Endothelial cell of umbilical vein (primary cell): ENCODE measurements at regions not wholly inside any gene's neighbourhood (a gene's known extent, or its start where the extent isn't known, plus 50 kb on each side); places are given as distances from the start of the nearest gene placed in this dataset.

Source experiments
- BruUV-seq: library from RNA; stranded (reverse); fragments of 400-500 nt; replicated peaks from 2 replicates; lab custom pipeline; 2021; lab: Mats Ljungman, UMichigan
- CTCF ChIA-PET: fragments of 300-600, 350-600 bp; sonication (Branson Sonifier 250); formaldehyde crosslinking; loops from one replicate; lab custom pipeline; 2021; ENCODE audit warnings: antibody characterized with exemption, inconsistent platforms; lab: Charles Lee
- POLR2A ChIA-PET: fragments of 300-600, 350-600 bp; sonication (Branson Sonifier 250); formaldehyde crosslinking; loops from one replicate; lab custom pipeline; 2021; ENCODE audit warnings: antibody characterized with exemption, inconsistent platforms; lab: Charles Lee
- DNase-seq: peaks from one replicate; pipeline ENCODE4 v3.0.0-alpha.2; 2011; ENCODE audit warnings: low read depth, low spot score
- FAIRE-seq: peaks from 2 replicates; lab custom pipeline; 2011; peaks lifted over from hg19 to GRCh38; lab: Jason Lieb, UNC
- H2AFZ ChIP-seq: 2 replicates; pipeline ENCODE4 v1.6.0; 2012; ENCODE audit warnings: low read depth, low read length, control low read depth, inconsistent platforms
- H3K27ac ChIP-seq: 2 replicates; pipeline ENCODE4 v1.5.1; 2011; ENCODE audit warnings: low read depth, mild to moderate bottlenecking, control low read depth, low read length, moderate library complexity; ENCODE audit not compliant: insufficient read depth
- H3K27me3 ChIP-seq, 2 experiments: 2 replicates each; pipeline versions ENCODE4 v1.6.0 to v1.6.1; 2011; ENCODE audit warnings: low read length in 2 of 2, mixed read lengths in 1 of 2; ENCODE audit not compliant: control insufficient read depth in 2 of 2, insufficient read depth in 2 of 2
- H3K36me3 ChIP-seq, 2 experiments: 2 replicates in 1 of 2; 3 replicates in 1 of 2; pipeline ENCODE4 v1.5.1; 2011; ENCODE audit warnings: low read length in 2 of 2, mild to moderate bottlenecking in 1 of 2, moderate library complexity in 1 of 2; ENCODE audit not compliant: control insufficient read depth in 2 of 2, insufficient read depth in 2 of 2; ENCODE audit errors: extremely low read depth in 1 of 2
- H3K4me1 ChIP-seq: 3 replicates; pipeline ENCODE4 v1.5.1; 2011; ENCODE audit warnings: mild to moderate bottlenecking, low read length; ENCODE audit not compliant: control insufficient read depth, insufficient read depth; ENCODE audit errors: extremely low read depth
- H3K4me2 ChIP-seq: 2 replicates; pipeline ENCODE4 v1.6.1; 2011; ENCODE audit warnings: low read length, control low read depth, mixed read lengths; ENCODE audit not compliant: insufficient read depth
- H3K4me3 ChIP-seq, 3 experiments: fragments of 200-600 bp in 1 of 3; sonication (generic), shearing (Covaris generic) in 1 of 3; replicated peaks in 1 of 3; 2 replicates each; pipeline ENCODE4 v1.5.1; 2011 to 2016; ENCODE audit warnings: control low read depth in 3 of 3, low read length in 3 of 3, mild to moderate bottlenecking in 2 of 3, inconsistent platforms in 1 of 3, low read depth in 1 of 3, moderate library complexity in 1 of 3; ENCODE audit not compliant: insufficient read depth in 1 of 3
- H3K79me2 ChIP-seq: 2 replicates; pipeline ENCODE4 v1.6.0; 2012; ENCODE audit warnings: low read length, inconsistent platforms; ENCODE audit not compliant: control insufficient read depth, insufficient read depth
- H3K9ac ChIP-seq: replicated peaks from 2 replicates; pipeline ENCODE3; 2011; ENCODE audit warnings: low read length, control low read depth; ENCODE audit not compliant: insufficient read depth; ENCODE audit errors: extremely low read depth
- H3K9me1 ChIP-seq: replicated peaks from 3 replicates; pipeline ENCODE4 v1.6.0; 2011; ENCODE audit warnings: mild to moderate bottlenecking, low read length; ENCODE audit not compliant: control insufficient read depth, insufficient read depth; ENCODE audit errors: extremely low read depth
- H3K9me3 ChIP-seq: replicated peaks from 2 replicates; pipeline ENCODE4 v1.5.1; 2012; ENCODE audit warnings: low read length, inconsistent platforms; ENCODE audit not compliant: control insufficient read depth, insufficient read depth
- H4K20me1 ChIP-seq: replicated peaks from 2 replicates; pipeline ENCODE3; 2011; ENCODE audit warnings: mild to moderate bottlenecking, low read length; ENCODE audit not compliant: control insufficient read depth, insufficient read depth; ENCODE audit errors: extremely low read depth
- EZH2 ChIP-seq: IDR thresholded peaks from 2 replicates; pipeline ENCODE4 v1.6.1; 2012; ENCODE audit warnings: borderline replicate concordance, low read depth, mild to moderate bottlenecking, moderate library complexity, low read length, inconsistent platforms; ENCODE audit not compliant: severe bottlenecking
- FOS ChIP-seq: IDR thresholded peaks from 2 replicates; pipeline ENCODE4 v1.6.1; 2011; ENCODE audit warnings: mild to moderate bottlenecking, low read length, moderate library complexity, borderline replicate concordance; ENCODE audit not compliant: insufficient read depth
- GATA2 ChIP-seq: IDR thresholded peaks from 2 replicates; pipeline ENCODE4 v1.7.0; 2011; ENCODE audit warnings: low read depth, mild to moderate bottlenecking, moderate library complexity, mixed read lengths, low read length; ENCODE audit not compliant: insufficient read length, insufficient read depth
- JUN ChIP-seq: IDR thresholded peaks from 2 replicates; pipeline ENCODE4 v1.6.1; 2011; ENCODE audit warnings: borderline replicate concordance, low read depth; ENCODE audit not compliant: insufficient read length, insufficient read depth
- MYC ChIP-seq: IDR thresholded peaks from one replicate; pipeline ENCODE4 v1.6.1; 2011; ENCODE audit warnings: mild to moderate bottlenecking, low read depth, low read length
- POLR2A ChIP-seq: IDR thresholded peaks from 2 replicates; pipeline ENCODE4 v1.6.1; 2012; ENCODE audit warnings: low read depth, mild to moderate bottlenecking, control low read depth, low read length
- POLR2AphosphoS5 ChIP-seq: IDR thresholded peaks from 2 replicates; pipeline ENCODE4 v1.6.1; 2012; ENCODE audit warnings: low read depth, mild to moderate bottlenecking, control low read depth, low read length, moderate library complexity; ENCODE audit not compliant: insufficient read depth
- dilution Hi-C: fragments of 300-500 bp; cut with MboI; formaldehyde crosslinking; loops from one replicate; pipeline ENCODE4 v1.15.0; 2019; ENCODE audit warnings: low sequenced_read_pairs; ENCODE audit not compliant: extremely low pct_ligation_motif_present
- intact Hi-C: fragments of 100-400 bp; cut with micrococcal nuclease; formaldehyde crosslinking; loops from one replicate; pipeline ENCODE4 v1.10.0; 2022
- TF ChIP-seq, protein P1 (sequence below): IDR thresholded peaks from 2 replicates; pipeline ENCODE4 v1.6.1; 2011; ENCODE audit not compliant: insufficient read depth, insufficient read length
- TF ChIP-seq, protein P2 (sequence below), 2 donors: IDR thresholded peaks; 1 replicate in 1 of 2; 2 replicates in 1 of 2; pipeline ENCODE4 v1.5.1; 2011; ENCODE audit warnings: low read length in 2 of 2, mild to moderate bottlenecking in 2 of 2, moderate library complexity in 2 of 2, control low read depth in 1 of 2, inconsistent platforms in 1 of 2, low read depth in 1 of 2; ENCODE audit not compliant: insufficient read depth in 1 of 2; ENCODE audit errors: extremely low read depth in 1 of 2

- DNase-seq (no peak), FAIRE-seq (no peak)
- no peaks in the 10 kb centered on the region for H4K20me1 ChIP-seq
- H3K4me2 ChIP-seq: no peak overlapping the region
- dilution Hi-C loops (no loop called here), intact Hi-C loops (no loop called here)
- H3K9ac ChIP-seq: no peak overlapping the region
- ChIA-PET CTCF (no interaction called here), POLR2A (no interaction called here)
- H3K27me3 ChIP-seq: no peaks in the 10 kb centered on the region
- TF ChIP-seq, protein P1, sequence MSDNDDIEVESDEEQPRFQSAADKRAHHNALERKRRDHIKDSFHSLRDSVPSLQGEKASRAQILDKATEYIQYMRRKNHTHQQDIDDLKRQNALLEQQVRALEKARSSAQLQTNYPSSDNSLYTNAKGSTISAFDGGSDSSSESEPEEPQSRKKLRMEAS: no peak
- TF ChIP-seq MYC: no peak
- TF ChIP-seq JUN: no peak
- TF ChIP-seq EZH2: no peak
- no peak for TF ChIP-seq FOS
- TF ChIP-seq GATA2: no peak
- TF ChIP-seq POLR2AphosphoS5: no peak
- TF ChIP-seq, protein P2, sequence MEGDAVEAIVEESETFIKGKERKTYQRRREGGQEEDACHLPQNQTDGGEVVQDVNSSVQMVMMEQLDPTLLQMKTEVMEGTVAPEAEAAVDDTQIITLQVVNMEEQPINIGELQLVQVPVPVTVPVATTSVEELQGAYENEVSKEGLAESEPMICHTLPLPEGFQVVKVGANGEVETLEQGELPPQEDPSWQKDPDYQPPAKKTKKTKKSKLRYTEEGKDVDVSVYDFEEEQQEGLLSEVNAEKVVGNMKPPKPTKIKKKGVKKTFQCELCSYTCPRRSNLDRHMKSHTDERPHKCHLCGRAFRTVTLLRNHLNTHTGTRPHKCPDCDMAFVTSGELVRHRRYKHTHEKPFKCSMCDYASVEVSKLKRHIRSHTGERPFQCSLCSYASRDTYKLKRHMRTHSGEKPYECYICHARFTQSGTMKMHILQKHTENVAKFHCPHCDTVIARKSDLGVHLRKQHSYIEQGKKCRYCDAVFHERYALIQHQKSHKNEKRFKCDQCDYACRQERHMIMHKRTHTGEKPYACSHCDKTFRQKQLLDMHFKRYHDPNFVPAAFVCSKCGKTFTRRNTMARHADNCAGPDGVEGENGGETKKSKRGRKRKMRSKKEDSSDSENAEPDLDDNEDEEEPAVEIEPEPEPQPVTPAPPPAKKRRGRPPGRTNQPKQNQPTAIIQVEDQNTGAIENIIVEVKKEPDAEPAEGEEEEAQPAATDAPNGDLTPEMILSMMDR (IDR thresholded peaks at IDR 0.05; ENCODE audit: extremely low read depth in 1 of 2, insufficient read depth in 1 of 2, low read depth in 1 of 2, low read length in 2 of 2): no peak
- no peak for TF ChIP-seq POLR2A
- no peak overlapping the region for H3K27ac ChIP-seq
- no peaks in the 10 kb centered on the region for H3K36me3 ChIP-seq
- H3K9me1 ChIP-seq: no peaks in the 10 kb centered on the region
- H3K4me3 ChIP-seq: no peak overlapping the region
- no peaks in the 10 kb centered on the region for H3K9me3 ChIP-seq
- H3K79me2 ChIP-seq: no peaks in the 10 kb centered on the region
- BruUV-seq: no TSS peak
- no peaks in the 10 kb centered on the region for H3K4me1 ChIP-seq
- H2AFZ ChIP-seq: no peak overlapping the region
These were observed 72.5 kb downstream of the CNGA2 start for GRCh38 chrX:151806967-151807540.
